GM03348 (cell line): ENCODE measurements at regions not wholly inside any gene's neighbourhood (a gene's known extent, or its start where the extent isn't known, plus 50 kb on each side); places are given as distances from the start of the nearest gene placed in this dataset.
"Not testable (repeated sequence)": the region's sequence is repeated elsewhere in the genome, so short reads cannot be mapped to it uniquely, and the experiment has no call there.

Source experiments
- DNase-seq: peaks from one replicate; pipeline ENCODE4 v3.0.0; 2012; ENCODE audit warnings: low spot score

GRCh38 chr2:52006821-52007366 is 975.0 kb upstream of the NRXN1 start:
- DNase-seq = not testable (repeated sequence)

DNA sequence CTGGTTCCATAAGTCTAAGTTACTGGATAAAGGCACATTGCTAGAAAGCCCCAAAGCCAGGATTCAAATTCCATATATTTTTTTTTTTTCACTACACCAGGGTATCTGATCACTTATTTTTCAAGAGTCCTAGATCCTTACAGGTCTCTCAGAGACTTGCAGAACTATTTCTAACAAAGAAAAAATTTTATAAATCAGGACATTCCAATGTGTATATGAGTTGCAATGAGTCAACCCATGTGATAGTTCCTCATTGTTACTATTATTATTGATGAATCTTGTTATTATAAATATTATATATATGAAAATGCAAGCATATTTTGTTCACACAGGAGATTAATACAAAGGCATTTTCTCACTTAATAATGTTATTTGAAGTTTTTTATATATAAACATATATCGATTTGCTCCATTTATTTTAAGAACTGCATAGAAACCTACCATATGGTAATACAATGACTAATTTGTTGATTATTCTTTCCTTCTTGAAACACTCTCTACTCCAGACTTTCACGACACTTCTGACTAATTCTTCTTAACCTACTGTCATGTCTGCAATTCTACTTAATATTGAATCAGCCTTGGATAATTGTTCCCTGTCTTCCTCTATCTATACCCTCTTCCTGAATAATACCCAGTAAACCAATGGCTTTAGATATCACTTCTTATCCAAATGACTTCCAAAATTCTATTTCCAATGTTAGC is 968.4 kb upstream of the NRXN1 start:
- no peak for DNase-seq

- DNase-seq = no peak
Observed at GRCh38 chr2:51998890-51999289, 967.0 kb upstream of the NRXN1 start.

DNA sequence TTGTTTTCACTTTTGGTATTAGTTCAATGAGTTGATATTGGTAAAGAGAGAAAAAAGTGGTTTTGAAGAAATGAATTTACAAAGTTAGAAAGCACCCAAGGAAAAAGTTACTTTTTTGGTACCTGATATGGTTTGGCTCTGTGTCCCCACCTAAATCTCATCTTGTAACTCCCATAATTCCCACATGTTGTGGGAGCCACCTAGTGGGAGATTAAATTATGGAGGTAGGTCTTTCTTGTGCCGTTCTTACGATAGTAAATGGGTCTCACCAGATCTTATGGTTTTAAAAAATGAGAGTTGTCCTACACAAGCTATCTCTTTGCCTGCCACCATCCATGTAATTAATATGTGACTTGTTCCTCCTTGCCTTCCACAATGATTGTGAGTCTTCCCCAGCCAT is 965.6 kb upstream of the NRXN1 start:
- DNase-seq = no peak

GRCh38 chr2:51995293-51995692 is 963.4 kb upstream of the NRXN1 start:
- peak; percentile 78 for DNase-seq

GRCh38 chr2:51994123-51994763 is 962.3 kb upstream of the NRXN1 start:
- DNase-seq = no peak

DNA sequence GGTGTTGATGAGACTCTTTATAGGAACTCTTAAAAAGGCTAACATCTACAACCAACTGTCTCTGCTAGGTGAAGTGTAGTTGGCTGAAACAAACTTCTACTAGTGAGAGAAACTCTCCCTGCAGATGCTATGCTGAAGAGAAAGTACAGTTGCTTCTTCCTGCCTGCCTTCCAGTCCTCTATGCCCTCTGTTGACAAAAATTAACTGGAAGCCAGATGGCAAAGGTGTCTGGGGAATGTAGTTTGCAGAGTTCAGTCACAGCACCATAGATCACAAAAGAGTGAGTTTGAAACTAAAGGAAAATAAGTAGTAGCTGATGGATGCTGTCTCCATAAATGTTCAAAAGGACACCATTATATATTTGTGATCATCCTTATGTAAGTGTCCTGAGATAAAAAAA is 958.8 kb upstream of the NRXN1 start:
- no peak for DNase-seq

- no peak for DNase-seq
Observed at GRCh38 chr2:51986101-51986500, 954.2 kb upstream of the NRXN1 start.

- DNase-seq = no peak
Observed at GRCh38 chr2:51981783-51982182, 949.9 kb upstream of the NRXN1 start.

DNA sequence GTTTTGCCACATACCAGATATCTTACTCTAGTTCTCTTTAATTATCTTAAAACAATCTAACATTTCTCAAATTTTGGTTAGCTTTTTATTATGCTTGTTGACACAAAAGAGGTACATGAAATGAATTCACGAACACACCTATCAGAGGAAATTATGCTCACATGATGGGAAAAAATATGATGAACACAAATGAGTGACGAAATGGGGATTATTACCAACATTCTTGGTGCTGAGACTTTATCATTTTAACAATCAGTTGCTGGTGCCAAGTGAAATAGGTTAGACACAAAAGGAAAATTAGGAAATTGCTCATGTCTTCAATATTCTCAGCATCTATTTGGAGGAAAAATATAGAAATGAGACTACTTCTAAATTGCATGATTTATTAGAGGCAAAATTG is 944.7 kb upstream of the NRXN1 start:
- no peak for DNase-seq

- DNase-seq = peak; percentile 24
Observed at GRCh38 chr2:51971136-51971535, 939.2 kb upstream of the NRXN1 start.

- DNase-seq = no peak
Observed at GRCh38 chr2:51969347-51969746, 937.4 kb upstream of the NRXN1 start.

- peak; percentile 11 for DNase-seq
Observed at GRCh38 chr2:51960841-51961335, 929.0 kb upstream of the NRXN1 start.

DNA sequence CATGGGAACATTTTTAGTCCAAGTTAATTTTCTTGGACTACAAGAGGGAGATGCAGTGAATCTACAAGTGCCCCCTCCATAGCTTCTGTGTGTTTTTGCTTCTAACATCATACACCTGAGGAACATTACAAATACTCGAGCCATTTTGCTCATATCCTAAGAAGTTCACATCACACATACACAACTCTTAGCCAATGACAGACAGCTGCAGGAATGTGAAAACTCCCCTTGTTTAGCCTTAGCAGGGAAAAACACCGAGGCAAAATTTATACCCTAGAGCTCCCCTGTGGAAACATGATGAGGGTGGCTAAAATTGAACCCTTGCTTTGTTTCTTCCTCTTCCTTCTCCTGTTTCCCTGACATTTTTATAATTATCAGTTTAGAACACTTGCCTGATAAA is 928.3 kb upstream of the NRXN1 start:
- no peak for DNase-seq

- DNase-seq = no peak
Observed at GRCh38 chr2:51959696-51960095, 927.8 kb upstream of the NRXN1 start.

DNA sequence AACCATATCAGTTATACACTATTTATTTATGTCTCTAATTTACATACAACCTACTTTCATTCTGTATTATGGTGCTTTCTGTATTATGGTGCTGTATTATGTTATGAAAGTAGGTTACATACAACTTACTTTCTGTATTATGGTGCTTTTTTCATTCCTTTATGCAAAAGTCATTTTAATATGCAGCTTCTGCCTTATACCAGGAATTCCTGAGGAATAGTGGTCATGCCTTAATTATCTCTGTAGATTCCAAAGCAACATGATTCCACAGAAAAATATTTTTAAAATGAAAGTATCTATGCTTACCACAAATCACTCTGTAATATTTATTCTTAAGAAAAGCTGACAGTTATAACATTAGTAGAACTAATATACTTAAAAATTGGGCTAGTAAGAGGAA is 922.0 kb upstream of the NRXN1 start:
- peak; percentile 58 for DNase-seq

DNA sequence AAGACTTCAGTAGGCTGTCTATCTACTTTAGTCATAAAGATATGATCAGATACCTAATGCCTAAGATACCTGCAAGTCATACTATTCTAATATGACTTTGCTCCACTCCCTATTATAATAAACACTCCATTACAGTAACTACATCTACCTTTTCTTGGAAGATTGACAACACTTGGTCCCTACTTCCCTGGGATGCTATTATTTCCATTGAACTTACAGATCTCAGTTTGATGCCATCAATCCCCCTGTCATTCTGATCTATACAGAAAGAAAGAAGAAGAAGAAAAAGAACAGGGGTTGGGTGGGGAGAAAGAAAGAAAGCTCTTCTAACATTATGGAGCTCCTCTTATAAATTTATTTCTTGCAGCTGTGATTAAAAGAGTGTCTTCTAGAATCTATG is 889.1 kb upstream of the NRXN1 start:
- DNase-seq = no peak

DNA sequence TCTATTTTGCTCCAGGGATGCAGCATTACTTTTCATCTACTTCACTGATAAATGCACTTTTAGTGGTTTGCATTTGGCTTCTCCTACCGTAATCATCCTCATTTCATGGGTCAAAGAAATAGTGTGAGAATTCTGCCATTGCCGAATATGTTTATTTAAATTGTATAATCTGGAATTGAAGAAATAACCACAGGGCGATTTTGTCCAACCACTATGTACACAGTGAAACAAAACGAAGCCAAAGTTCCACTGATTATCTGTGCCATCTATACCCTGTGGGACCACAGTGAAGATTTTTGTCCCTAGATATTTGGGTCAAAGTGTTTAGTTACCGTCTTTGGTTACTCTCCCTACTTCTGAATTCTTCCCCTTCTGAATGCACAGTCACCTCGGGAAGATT is 888.6 kb upstream of the NRXN1 start:
- no peak for DNase-seq

GRCh38 chr2:51919395-51919794 is 887.5 kb upstream of the NRXN1 start:
- peak; percentile 33 for DNase-seq

- peak; percentile 44 for DNase-seq
Observed at GRCh38 chr2:51918113-51918512, 886.2 kb upstream of the NRXN1 start.

DNA sequence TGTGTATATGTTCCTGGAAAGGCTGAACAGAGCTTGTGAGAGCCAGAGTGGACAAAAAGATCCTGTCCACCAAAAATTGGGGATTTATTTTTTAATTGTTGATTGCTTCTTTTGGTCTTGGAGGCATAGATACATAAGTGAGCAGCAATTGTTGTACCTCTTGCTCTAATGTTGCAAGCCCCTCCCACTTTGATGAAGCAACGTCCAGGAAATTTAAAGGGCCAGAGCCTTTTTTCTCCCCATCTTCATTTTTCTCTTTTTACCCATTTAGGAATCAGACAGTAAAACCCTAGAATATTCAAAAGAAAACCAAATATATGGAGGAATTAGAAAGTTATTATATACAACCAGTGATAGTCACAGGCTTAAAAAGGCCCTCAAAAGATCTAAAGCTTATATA is 871.8 kb upstream of the NRXN1 start:
- no peak for DNase-seq

GRCh38 chr2:51899643-51900042 is 867.7 kb upstream of the NRXN1 start:
- no peak for DNase-seq

- not testable (repeated sequence) for DNase-seq
Observed at GRCh38 chr2:51894584-51894983, 862.7 kb upstream of the NRXN1 start.

DNA sequence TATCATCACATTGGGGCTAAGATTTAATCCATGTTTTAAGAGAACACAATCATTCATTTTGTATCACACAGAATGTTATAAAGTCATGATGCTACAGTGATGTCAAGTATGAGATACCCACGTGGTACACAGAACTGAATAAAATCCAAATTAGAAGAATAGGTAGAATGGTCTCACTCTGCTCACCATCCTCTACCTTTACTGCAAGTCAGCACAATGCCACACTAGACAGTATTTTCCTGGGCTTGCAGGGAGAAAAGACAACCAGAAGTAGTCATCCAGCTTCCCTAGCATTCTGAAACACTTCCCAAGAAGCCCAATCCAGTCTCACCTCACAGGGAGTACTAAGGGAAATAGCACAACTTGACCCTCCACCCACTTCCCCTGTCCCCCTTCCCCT is 856.2 kb upstream of the NRXN1 start:
- no peak for DNase-seq
